ENCODE measurements at regions not wholly inside any gene's neighbourhood (a gene's known extent, or its start where the extent isn't known, plus 50 kb on each side); places are given as distances from the start of the nearest gene placed in this dataset.

DNA sequence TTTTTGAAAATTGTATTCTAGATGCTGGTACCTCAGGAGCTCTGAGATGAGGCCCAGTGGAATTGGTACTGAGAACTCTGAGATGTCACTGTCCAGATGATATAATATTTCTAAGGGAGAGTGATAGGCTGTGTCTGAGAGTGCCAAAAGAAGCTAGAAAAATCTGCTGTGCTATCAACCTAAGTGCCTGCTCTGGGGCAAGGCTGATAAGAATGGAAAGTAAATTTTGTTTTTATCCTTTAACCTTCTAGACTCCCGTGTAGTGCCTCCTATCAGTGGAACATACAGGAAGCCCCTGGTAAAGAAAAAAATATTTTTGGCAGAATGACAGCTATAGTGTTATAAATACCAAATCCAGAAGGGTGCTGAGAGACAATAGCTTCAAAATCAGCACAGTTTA is 348.2 kb downstream of the TFAP2B start:
- TF ChIP-seq, protein P1, sequence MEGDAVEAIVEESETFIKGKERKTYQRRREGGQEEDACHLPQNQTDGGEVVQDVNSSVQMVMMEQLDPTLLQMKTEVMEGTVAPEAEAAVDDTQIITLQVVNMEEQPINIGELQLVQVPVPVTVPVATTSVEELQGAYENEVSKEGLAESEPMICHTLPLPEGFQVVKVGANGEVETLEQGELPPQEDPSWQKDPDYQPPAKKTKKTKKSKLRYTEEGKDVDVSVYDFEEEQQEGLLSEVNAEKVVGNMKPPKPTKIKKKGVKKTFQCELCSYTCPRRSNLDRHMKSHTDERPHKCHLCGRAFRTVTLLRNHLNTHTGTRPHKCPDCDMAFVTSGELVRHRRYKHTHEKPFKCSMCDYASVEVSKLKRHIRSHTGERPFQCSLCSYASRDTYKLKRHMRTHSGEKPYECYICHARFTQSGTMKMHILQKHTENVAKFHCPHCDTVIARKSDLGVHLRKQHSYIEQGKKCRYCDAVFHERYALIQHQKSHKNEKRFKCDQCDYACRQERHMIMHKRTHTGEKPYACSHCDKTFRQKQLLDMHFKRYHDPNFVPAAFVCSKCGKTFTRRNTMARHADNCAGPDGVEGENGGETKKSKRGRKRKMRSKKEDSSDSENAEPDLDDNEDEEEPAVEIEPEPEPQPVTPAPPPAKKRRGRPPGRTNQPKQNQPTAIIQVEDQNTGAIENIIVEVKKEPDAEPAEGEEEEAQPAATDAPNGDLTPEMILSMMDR (IDR thresholded peaks at IDR 0.05; ENCODE audit: low read depth, low read length, poor library complexity, severe bottlenecking): no peak
- no peak for TF ChIP-seq EZH2phosphoT487 (IDR thresholded peaks at IDR 0.05; ENCODE audit: borderline replicate concordance, low read length)
